GM23338 (cell line): ENCODE measurements at regions not wholly inside any gene's neighbourhood (a gene's known extent, or its start where the extent isn't known, plus 50 kb on each side); places are given as distances from the start of the nearest gene placed in this dataset.
A peak's percentile ranks its signal among the peaks of the same experiment; 100 is the strongest.

ENCODE experiments used
- ATAC-seq: fragments of 200-7000 bp; cut with Tn5 transposase; 3 replicates; pipeline ENCODE4 v1.9.1; 2020
- DNase-seq: peaks from one replicate; pipeline ENCODE4 v3.0.0-alpha.2; 2015; ENCODE audit warnings: low spot score
- H2AFZ ChIP-seq: fragments of 200-600 bp; sonication (generic); 2 replicates; pipeline ENCODE4 v1.8.0; 2016; ENCODE audit warnings: antibody characterized with exemption, mild to moderate bottlenecking, moderate library complexity
- H3F3A ChIP-seq: fragments of 200-600 bp; sonication (generic); replicated peaks from 2 replicates; pipeline ENCODE4 v1.8.0; 2017; ENCODE audit warnings: antibody characterized with exemption, mixed run types, low read depth
- H3K27ac ChIP-seq: fragments of 200-600 bp; sonication (generic); 2 replicates; pipeline ENCODE4 v1.6.1; 2016; ENCODE audit warnings: low read depth
- H3K27me3 ChIP-seq: fragments of 200-600 bp; sonication (generic); 2 replicates; pipeline ENCODE4 v1.8.0; 2016; ENCODE audit warnings: mild to moderate bottlenecking, mixed run types, moderate library complexity; ENCODE audit not compliant: insufficient read depth
- H3K36me3 ChIP-seq: fragments of 200-600 bp; sonication (generic); 2 replicates; pipeline ENCODE4 v1.8.0; 2016; ENCODE audit warnings: mild to moderate bottlenecking; ENCODE audit not compliant: insufficient read depth
- H3K4me1 ChIP-seq: fragments of 200-600 bp; sonication (generic); 2 replicates; pipeline ENCODE4 v1.8.0; 2016; ENCODE audit warnings: mild to moderate bottlenecking, moderate library complexity; ENCODE audit not compliant: insufficient read depth
- H3K4me2 ChIP-seq: fragments of 200-600 bp; sonication (generic); 2 replicates; pipeline ENCODE4 v1.7.1; 2017; ENCODE audit warnings: mixed run types
- H3K4me3 ChIP-seq: fragments of 200-600 bp; sonication (generic); 2 replicates; pipeline ENCODE4 v1.6.1; 2016; ENCODE audit warnings: mixed run types
- H3K79me2 ChIP-seq: fragments of 200-600 bp; sonication (generic); replicated peaks from 2 replicates; pipeline ENCODE4 v1.8.0; 2017; ENCODE audit warnings: mild to moderate bottlenecking; ENCODE audit not compliant: insufficient read depth
- H3K9me2 ChIP-seq: fragments of 200-600 bp; sonication (generic); 2 replicates; pipeline ENCODE4 v1.8.0; 2017; ENCODE audit not compliant: insufficient read depth
- H4K20me1 ChIP-seq: fragments of 200-600 bp; sonication (generic); replicated peaks from 2 replicates; pipeline ENCODE4 v1.8.0; 2017; ENCODE audit warnings: mild to moderate bottlenecking; ENCODE audit not compliant: insufficient read depth
- H3K27ac Mint-ChIP-seq: 2 replicates; pipeline ENCODE4 v1.8.0; 2020; ENCODE audit warnings: inconsistent platforms, mild to moderate bottlenecking, moderate library complexity, mixed read lengths
- H3K27me3 Mint-ChIP-seq: 3 replicates; pipeline ENCODE4 v1.8.0; 2022; ENCODE audit warnings: low read depth, mild to moderate bottlenecking, moderate library complexity, mixed read lengths, inconsistent platforms; ENCODE audit not compliant: insufficient read depth, poor library complexity
- H3K36me3 Mint-ChIP-seq: 3 replicates; pipeline ENCODE4 v1.8.0; 2021; ENCODE audit warnings: low read depth, mild to moderate bottlenecking, inconsistent platforms, moderate library complexity, mixed read lengths
- H3K4me1 Mint-ChIP-seq: 3 replicates; pipeline ENCODE4 v1.8.0; 2020; ENCODE audit warnings: mild to moderate bottlenecking, inconsistent platforms, mixed read lengths
- H3K4me3 Mint-ChIP-seq: 3 replicates; pipeline ENCODE4 v1.8.0; 2021; ENCODE audit warnings: moderate library complexity, mild to moderate bottlenecking, inconsistent platforms, mixed read lengths
- H3K9me3 Mint-ChIP-seq: 3 replicates; pipeline ENCODE4 v1.8.0; 2020; ENCODE audit warnings: moderate library complexity, mild to moderate bottlenecking, inconsistent platforms, mixed read lengths
- CREB1 ChIP-seq: fragments of 250-450 bp; sonication (Bioruptor Pico); IDR thresholded peaks from 2 replicates; pipeline ENCODE4 v1.5.0; 2020; ENCODE audit warnings: low read depth, mild to moderate bottlenecking, moderate library complexity
- CTCF ChIP-seq, 2 experiments: fragments of 200-600 bp in 1 of 2; sonication (generic) in 1 of 2; conservative IDR thresholded peaks; 2 replicates each; pipeline versions ENCODE4 v1.5.1 to v1.6.1; 2016 to 2017; ENCODE audit warnings: antibody characterized with exemption in 2 of 2, low read depth in 2 of 2, mild to moderate bottlenecking in 2 of 2, moderate library complexity in 1 of 2
- JUNB ChIP-seq: IDR thresholded peaks from one replicate; pipeline ENCODE4 v1.6.1; 2016; ENCODE audit warnings: antibody characterized with exemption; ENCODE audit not compliant: unreplicated experiment
- ZNF331 ChIP-seq: fragments of 250-450 bp; sonication (Bioruptor Pico); IDR thresholded peaks from 2 replicates; pipeline ENCODE4 v1.5.0; 2020; ENCODE audit warnings: low read depth, mild to moderate bottlenecking, moderate library complexity
- ZNF462 ChIP-seq: fragments of 250-450 bp; sonication (Bioruptor Pico); IDR thresholded peaks from 2 replicates; pipeline ENCODE4 v1.5.0; 2020; ENCODE audit warnings: mild to moderate bottlenecking, moderate library complexity

GRCh38 chr15:45919806-45920205, 285.0 kb downstream of the SQOR start (continued):
- TF ChIP-seq ZNF462 (CRISPR knock-in tag) (no peak), JUNB (no peak), CTCF (conservative IDR thresholded peaks at IDR 0.05; ENCODE audit: low read depth in 2 of 2) (no peak), ZNF331 (CRISPR knock-in tag) (no peak), CREB1 (CRISPR knock-in tag) (no peak)

GRCh38 chr15:45921376-45921775, 286.5 kb downstream of the SQOR start:
- Mint-ChIP-seq H3K27me3 (peaks cover 6% of the 10 kb centered on the region), H3K27ac (no peak overlapping the region), H3K4me3 (no peak overlapping the region), H3K36me3 (peaks cover 3% of the 10 kb centered on the region; the same call in 1 of the 3 replicates), H3K4me1 (no peaks in the 10 kb centered on the region), H3K9me3 (peaks cover 92% of the 10 kb centered on the region)
- Histone ChIP-seq H3K79me2 (no peaks in the 10 kb centered on the region), H3K27me3 (no peaks in the 10 kb centered on the region), H3K27ac (no peak overlapping the region), H3F3A (no peaks in the 10 kb centered on the region), H4K20me1 (no peaks in the 10 kb centered on the region), H3K4me2 (no peak overlapping the region), H3K36me3 (no peaks in the 10 kb centered on the region), H2AFZ (peak overlapping the region; percentile 59; the same call in 1 of the 2 replicates), H3K4me3 (no peak overlapping the region), H3K9me2 (peaks cover 12% of the 10 kb centered on the region), H3K4me1 (no peaks in the 10 kb centered on the region)
- TF ChIP-seq CTCF (conservative IDR thresholded peaks at IDR 0.05; ENCODE audit: low read depth in 2 of 2): no peak
- ATAC-seq (no peak), DNase-seq (peak; percentile 14)
